ENCODE measurements at regions not wholly inside any gene's neighbourhood (a gene's known extent, or its start where the extent isn't known, plus 50 kb on each side); places are given as distances from the start of the nearest gene placed in this dataset.

DNA sequence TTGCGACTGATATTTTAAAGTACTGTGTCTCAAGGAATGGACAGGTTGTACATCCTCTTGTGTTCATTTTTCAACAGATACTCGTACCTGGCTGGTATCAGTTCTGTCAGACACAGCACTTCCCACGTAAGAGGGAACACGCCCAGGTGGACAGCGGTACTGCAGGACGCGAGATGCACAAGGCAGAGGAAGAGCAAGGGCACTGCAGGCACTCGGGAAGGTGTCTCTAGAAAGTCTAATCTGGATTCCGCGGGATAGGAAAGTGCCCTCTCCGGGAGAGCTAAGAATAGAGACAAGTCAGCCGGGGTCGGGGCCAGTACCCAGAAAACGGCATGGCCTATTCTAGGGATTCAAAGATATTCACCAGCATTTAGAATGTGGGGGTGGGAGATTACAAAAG lies 94.2 kb upstream of the MBOAT1 start:
- TF ChIP-seq, protein P1, sequence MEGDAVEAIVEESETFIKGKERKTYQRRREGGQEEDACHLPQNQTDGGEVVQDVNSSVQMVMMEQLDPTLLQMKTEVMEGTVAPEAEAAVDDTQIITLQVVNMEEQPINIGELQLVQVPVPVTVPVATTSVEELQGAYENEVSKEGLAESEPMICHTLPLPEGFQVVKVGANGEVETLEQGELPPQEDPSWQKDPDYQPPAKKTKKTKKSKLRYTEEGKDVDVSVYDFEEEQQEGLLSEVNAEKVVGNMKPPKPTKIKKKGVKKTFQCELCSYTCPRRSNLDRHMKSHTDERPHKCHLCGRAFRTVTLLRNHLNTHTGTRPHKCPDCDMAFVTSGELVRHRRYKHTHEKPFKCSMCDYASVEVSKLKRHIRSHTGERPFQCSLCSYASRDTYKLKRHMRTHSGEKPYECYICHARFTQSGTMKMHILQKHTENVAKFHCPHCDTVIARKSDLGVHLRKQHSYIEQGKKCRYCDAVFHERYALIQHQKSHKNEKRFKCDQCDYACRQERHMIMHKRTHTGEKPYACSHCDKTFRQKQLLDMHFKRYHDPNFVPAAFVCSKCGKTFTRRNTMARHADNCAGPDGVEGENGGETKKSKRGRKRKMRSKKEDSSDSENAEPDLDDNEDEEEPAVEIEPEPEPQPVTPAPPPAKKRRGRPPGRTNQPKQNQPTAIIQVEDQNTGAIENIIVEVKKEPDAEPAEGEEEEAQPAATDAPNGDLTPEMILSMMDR (IDR thresholded peaks at IDR 0.05) = no peak
- TF ChIP-seq ZFX (IDR thresholded peaks at IDR 0.05; ENCODE audit: borderline replicate concordance) = no peak

Data from 22Rv1 (cell line).